PC-9 (cell line): ENCODE measurements at regions not wholly inside any gene's neighbourhood (a gene's known extent, or its start where the extent isn't known, plus 50 kb on each side); places are given as distances from the start of the nearest gene placed in this dataset.

Source experiments
- EZH2 ChIP-seq: fragments of 200-600 bp; sonication (generic); IDR thresholded peaks from 2 replicates; pipeline ENCODE4 v1.8.0; 2017; ENCODE audit warnings: antibody characterized with exemption, low read depth
- TF ChIP-seq, protein P1 (sequence below): fragments of 200-600 bp; sonication (generic); conservative IDR thresholded peaks from 2 replicates; pipeline ENCODE4 v1.6.1; 2017; ENCODE audit warnings: mixed run types, antibody characterized with exemption, mild to moderate bottlenecking, moderate library complexity

DNA sequence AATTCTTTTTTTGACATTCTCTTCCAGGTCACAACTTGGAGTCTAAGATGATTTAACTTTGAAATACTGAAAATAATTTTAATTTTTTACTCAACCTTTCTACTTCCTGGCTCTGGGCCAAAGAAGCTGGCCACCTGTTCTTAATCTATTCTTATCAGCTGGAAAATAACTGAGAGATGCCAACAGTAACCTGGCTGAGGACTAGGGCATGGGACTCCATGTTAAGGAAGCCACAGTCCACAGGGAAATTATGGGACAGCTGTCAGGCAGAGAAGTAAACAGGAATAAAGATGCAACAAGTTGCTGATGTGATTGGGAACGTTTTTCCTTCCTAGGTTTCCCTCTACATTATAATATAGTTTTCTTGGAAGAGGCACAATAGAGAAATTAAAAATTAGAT lies 84.7 kb upstream of the CPNE4 start:
- TF ChIP-seq, protein P1, sequence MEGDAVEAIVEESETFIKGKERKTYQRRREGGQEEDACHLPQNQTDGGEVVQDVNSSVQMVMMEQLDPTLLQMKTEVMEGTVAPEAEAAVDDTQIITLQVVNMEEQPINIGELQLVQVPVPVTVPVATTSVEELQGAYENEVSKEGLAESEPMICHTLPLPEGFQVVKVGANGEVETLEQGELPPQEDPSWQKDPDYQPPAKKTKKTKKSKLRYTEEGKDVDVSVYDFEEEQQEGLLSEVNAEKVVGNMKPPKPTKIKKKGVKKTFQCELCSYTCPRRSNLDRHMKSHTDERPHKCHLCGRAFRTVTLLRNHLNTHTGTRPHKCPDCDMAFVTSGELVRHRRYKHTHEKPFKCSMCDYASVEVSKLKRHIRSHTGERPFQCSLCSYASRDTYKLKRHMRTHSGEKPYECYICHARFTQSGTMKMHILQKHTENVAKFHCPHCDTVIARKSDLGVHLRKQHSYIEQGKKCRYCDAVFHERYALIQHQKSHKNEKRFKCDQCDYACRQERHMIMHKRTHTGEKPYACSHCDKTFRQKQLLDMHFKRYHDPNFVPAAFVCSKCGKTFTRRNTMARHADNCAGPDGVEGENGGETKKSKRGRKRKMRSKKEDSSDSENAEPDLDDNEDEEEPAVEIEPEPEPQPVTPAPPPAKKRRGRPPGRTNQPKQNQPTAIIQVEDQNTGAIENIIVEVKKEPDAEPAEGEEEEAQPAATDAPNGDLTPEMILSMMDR = no peak
- no peak for TF ChIP-seq EZH2
